Heart right ventricle (tissue), 16 donors: ENCODE measurements at regions not wholly inside any gene's neighbourhood (a gene's known extent, or its start where the extent isn't known, plus 50 kb on each side); places are given as distances from the start of the nearest gene placed in this dataset.

Source experiments
- ATAC-seq, 8 donors: fragments of 200-7000 bp; cut with Tn5 transposase; one replicate each; pipeline ENCODE4 v1.9.1; 2020; ENCODE audit warnings: mild to moderate bottlenecking in 8 of 8, moderate library complexity in 8 of 8, moderate number of reproducible peaks in 1 of 8
- DNase-seq, 2 donors: peaks; one replicate each; pipeline ENCODE4 v3.0.0-alpha.2; 2020
- H3K27ac ChIP-seq, 10 donors: fragments of 200-600 bp; sonication (generic) in 2 of 10; one replicate each; pipeline versions ENCODE4 v1.5.0 to v1.8.0; 2020 to 2022; ENCODE audit warnings: mild to moderate bottlenecking in 3 of 10
- H3K27me3 ChIP-seq, 7 donors: fragments of 200-600 bp; one replicate each; pipeline ENCODE4 v1.8.0; 2021 to 2022; ENCODE audit warnings: mild to moderate bottlenecking in 2 of 7
- H3K36me3 ChIP-seq, 9 donors: fragments of 200-600 bp; sonication (generic) in 1 of 9; one replicate each; pipeline versions ENCODE4 v1.5.0 to v1.8.0; 2020 to 2022; ENCODE audit warnings: mild to moderate bottlenecking in 2 of 9
- H3K4me1 ChIP-seq, 9 donors: fragments of 200-600 bp; sonication (generic) in 1 of 9; one replicate each; pipeline versions ENCODE4 v1.5.0 to v1.8.0; 2020 to 2022; ENCODE audit warnings: mild to moderate bottlenecking in 4 of 9
- H3K4me3 ChIP-seq, 10 donors: fragments of 200-600 bp; sonication (generic) in 2 of 10; one replicate each; pipeline versions ENCODE4 v1.5.0 to v1.8.0; 2020 to 2022; ENCODE audit warnings: mild to moderate bottlenecking in 7 of 10, moderate library complexity in 2 of 10
- H3K9me3 ChIP-seq, 11 donors: fragments of 200-600 bp in 10 of 11; sonication (generic) in 2 of 11; one replicate each; pipeline versions ENCODE4 v1.5.0 to v1.8.0; 2013 to 2022; ENCODE audit warnings: mild to moderate bottlenecking in 2 of 11, control low read depth in 1 of 11, moderate library complexity in 1 of 11
- CTCF ChIP-seq, 9 donors: fragments of 200-600 bp; sonication (generic) in 2 of 9; IDR thresholded peaks; one replicate each; pipeline versions ENCODE4 v1.5.0 to v1.8.0; 2021 to 2022; ENCODE audit warnings: antibody characterized with exemption in 9 of 9, mild to moderate bottlenecking in 5 of 9, moderate library complexity in 1 of 9
- WGBS, 2 donors: extraction: QIAGEN DNeasy Blood & Tissue Kit; methylation state at CpG; one replicate each; pipeline ENCODE4 v1.1.7; 2013; ENCODE audit warnings: inconsistent platforms in 1 of 2; 5-methylcytosine and 5-hydroxymethylcytosine counted together
- intact Hi-C, 10 donors: fragments of 100-400 bp; cut with DNase I; formaldehyde crosslinking; loops; one replicate each; pipeline versions ENCODE4 v1.11.1 to v1.14.2; 2022
- donor health status: Arrhythmogenic right ventricular cardiomyopathy.
- donor health status: ischemic (EF 13 %, LVEDD 7.1; RV severe dilation, severe dysfunction).
- donor health status: healthy with polysubstance abuse.
- donor health status: DM: no; HTN: yes; CAD: no.
- donor health status: DM: no; HTN: no; CAD: no.
- donor health status: ischemic (EF 25% LVEDD 6.9; RV normal size, moderate dysfunction).
- donor health status: ischemic (EF 25% LVEDD 5.7; RV mildly dilated, moderate dysfunction).
- donor health status: healthy.
- donor health status: DM: yes; HTN: yes; CAD: no.
- donor health status: Ischemic cardiomyopathy.
- donor health status: ischemic (EF 35%, LVEDD 5.7; RV mildly dilated, moderate dysfunction).
- donor health status: nonischemic (EF 11% LVEDD 7.7; RV severe dilation, severe dysfunction).
- donor health status: DM: yes; HTN: yes; CAD: no.
- donor health status: PGD.
- donor health status: ischemic (EF 29% LVEDD 5.4; RV normal size, mild dysfunction).
- donor health status: nonischemic (EF 23%, LVEDD 6.1; RV moderate dilation, normal function).

- Histone ChIP-seq H3K36me3 (no peaks in the 10 kb centered on the region), H3K27ac (no peak overlapping the region), H3K4me1 (no peaks in the 10 kb centered on the region), H3K9me3 (no peaks in the 10 kb centered on the region), H3K4me3 (no peak overlapping the region), H3K27me3 (no peaks in the 10 kb centered on the region)
- peak in 2 of 8 donors; percentile 20 to 50 for ATAC-seq
- 49 to 72% methylated on average over 2 of the region's 2 CpGs for WGBS, 2 donors
- intact Hi-C loops = no loop called here
- DNase-seq = no peak
- TF ChIP-seq CTCF (IDR thresholded peaks at IDR 0.05) = no peak
These were observed 215.0 kb upstream of the GIMD1 start for GRCh38 chr4:106583567-106583966.

- no peaks in the 10 kb centered on the region for H3K27me3 ChIP-seq
- intact Hi-C loops = no loop called here
- no peak for ATAC-seq
- 70 to 78% methylated on average over 2 of the region's 2 CpGs for WGBS, 2 donors
- no peak overlapping the region for H3K4me3 ChIP-seq
- no peaks in the 10 kb centered on the region for H3K36me3 ChIP-seq
- H3K27ac ChIP-seq = no peak overlapping the region
- H3K4me1 ChIP-seq = no peaks in the 10 kb centered on the region
- H3K9me3 ChIP-seq = no peaks in the 10 kb centered on the region
- no peak for DNase-seq
- TF ChIP-seq CTCF (IDR thresholded peaks at IDR 0.05) = no peak
These were observed 214.5 kb upstream of the GIMD1 start for GRCh38 chr4:106583108-106583507.

- Histone ChIP-seq H3K27me3 (no peaks in the 10 kb centered on the region), H3K27ac (no peak overlapping the region), H3K36me3 (no peaks in the 10 kb centered on the region), H3K4me1 (no peaks in the 10 kb centered on the region), H3K9me3 (peaks cover 0 to 6% (median 0%) of the 10 kb centered on the region in 11 donors), H3K4me3 (no peak overlapping the region)
- DNase-seq (no peak), ATAC-seq (no peak)
- no peak for TF ChIP-seq CTCF (IDR thresholded peaks at IDR 0.05)
- intact Hi-C loops = no loop called here
These were observed 213.5 kb upstream of the GIMD1 start for GRCh38 chr4:106582103-106582502.

DNA sequence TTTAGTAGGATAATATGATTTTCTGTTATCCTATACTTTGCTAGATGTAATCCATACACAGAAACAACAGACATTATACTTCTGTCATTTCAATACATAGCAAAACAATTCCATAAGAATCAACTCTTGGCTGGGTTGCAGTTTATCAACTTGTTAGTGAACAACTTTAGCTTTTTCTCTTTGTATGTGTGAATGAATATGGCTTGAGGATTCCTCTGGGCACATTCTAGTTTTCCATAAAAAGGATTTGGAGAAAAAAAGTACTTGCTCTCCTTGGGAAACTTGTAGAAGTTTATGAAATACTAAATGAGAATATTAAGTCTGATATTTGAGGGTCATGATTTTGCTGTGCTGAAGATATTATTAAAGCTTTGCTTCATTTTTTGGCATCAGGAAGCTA lies 210.7 kb upstream of the GIMD1 start:
- Histone ChIP-seq H3K9me3 (peaks cover 0 to 10% (median 0%) of the 10 kb centered on the region in 11 donors), H3K4me3 (no peak overlapping the region), H3K27ac (no peak overlapping the region), H3K4me1 (no peaks in the 10 kb centered on the region), H3K27me3 (no peaks in the 10 kb centered on the region), H3K36me3 (no peaks in the 10 kb centered on the region)
- DNase-seq (no peak), ATAC-seq (no peak)
- intact Hi-C loops = no loop called here
- no peak for TF ChIP-seq CTCF (IDR thresholded peaks at IDR 0.05)
